ENCODE measurements at regions not wholly inside any gene's neighbourhood (a gene's known extent, or its start where the extent isn't known, plus 50 kb on each side); places are given as distances from the start of the nearest gene placed in this dataset.
"Not testable (repeated sequence)": the region's sequence is repeated elsewhere in the genome, so short reads cannot be mapped to it uniquely, and the experiment has no call there.

DNA sequence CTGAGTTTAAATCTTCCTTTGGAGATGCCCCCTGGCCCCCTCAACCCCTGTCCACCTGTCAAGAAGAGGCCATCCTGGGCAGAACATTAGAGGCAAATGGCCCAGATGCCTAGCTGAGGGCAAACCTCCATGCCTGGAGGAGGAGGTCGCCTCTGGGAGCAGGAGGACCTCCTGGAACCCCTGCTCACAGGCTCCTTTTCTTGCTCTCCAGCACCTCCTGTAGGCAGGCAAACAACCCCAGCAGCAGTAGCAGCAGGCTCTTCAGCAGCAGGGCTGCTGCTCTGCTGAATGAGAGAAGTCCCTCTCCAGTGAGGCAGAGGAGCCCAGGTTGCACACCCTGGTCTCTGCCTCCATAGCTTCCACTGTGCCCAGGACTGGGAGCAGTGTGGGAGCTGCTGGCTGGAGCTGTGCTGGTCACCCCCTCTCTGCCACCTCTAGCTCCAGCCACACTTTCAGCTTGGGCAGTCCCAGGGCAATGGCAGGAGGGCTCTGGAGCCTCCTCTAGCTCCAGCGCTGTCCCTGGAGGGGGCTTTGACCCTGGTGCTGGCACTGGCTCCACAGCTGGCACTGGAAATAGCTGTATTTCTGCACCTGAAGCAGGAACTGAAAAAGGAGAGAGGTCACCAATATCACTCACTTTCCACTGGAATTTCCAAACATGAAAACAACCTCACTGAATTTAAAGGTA is 1494.5 kb upstream of the TPTE start:
- DNase-seq, result peak; percentile 59

DNA sequence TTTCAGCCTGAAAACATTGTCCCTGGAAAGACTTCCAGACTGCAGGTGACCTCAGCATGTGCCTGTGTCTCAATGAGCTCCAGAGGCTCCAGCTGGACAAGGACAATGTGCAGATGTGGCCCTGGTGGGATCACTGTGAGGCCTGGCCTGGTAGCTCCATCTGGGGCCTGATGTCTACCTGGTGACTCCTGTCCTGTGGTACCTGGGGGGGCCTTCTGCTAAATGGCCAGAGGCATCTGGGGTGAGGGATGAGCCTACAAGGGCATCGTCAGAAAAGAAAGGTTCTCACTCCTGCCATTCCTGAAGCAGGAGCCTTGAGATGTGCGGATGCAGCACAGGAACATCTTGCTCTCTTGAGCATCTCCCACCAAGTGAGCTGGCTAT is 1494.0 kb upstream of the TPTE start:
- DNase-seq, result peak; percentile 63

- DNase-seq, result peak; percentile 68
These were observed 1492.6 kb upstream of the TPTE start for GRCh38 chr21:9028624-9029431.

DNA sequence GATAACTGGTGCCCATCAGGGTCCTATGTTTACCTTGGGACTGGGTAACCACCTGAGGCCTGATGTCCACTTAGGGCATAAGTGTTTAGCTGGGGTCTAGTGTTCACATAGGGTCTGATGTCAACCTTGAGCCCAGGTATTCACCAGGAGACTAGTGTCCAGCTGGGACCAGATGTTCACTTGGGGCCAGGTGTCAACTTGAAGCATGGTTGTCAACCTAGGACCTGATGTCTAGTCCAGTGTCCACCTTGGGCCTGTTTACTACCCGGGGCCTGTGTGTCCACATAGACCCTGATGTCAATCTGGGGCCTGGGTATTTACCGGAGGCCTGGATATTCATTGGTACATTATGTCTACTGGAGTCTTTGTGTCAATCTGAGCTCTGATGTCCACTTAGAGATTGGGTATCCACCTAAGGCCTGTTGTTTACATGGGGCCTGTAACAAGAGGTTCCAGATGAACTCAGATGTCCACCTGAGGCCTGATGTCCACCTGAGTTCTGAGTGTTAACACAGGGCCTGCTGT is 1491.2 kb upstream of the TPTE start:
- peak; percentile 63 for DNase-seq

- DNase-seq, result peak; percentile 60
These were observed 1489.7 kb upstream of the TPTE start for GRCh38 chr21:9031482-9032374.

DNA sequence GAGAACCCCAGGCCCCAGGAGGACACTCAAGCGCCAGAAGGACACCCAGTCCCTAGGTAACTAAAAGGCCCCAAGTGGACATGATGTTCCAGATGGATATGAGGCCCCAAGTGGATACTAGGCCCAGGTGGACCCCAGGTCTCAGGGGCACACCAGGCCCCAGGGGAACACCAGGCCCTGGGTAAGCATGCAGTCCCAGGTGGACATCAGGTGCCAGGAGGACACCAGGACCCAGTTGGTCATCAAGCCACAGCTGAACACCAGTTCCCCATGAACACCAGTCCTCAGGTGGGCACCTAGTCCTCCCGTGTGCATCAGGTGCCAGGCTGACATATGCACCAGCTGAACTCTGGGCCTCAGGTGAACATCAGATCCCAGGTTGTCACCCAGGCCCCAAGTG is 1488.8 kb upstream of the TPTE start:
- DNase-seq, result not testable (repeated sequence)

DNA sequence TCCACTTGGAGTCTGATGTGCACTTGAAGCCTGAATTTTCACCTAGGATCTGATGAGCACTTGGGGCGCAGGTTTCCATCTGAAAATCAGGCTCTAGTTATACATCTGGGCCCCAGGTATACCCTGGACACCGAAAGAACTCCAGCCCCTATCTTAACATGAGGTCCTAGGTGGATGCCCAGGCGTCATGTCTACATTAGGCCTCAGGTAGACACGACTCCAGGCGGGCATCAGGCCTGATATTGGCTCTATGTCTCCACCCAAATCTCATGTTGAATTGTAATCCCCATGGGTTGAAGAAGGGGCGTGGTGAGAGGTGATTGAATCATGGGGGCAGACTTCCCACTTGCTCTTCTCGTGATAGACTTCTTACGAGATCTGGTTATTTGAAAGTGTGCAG is 1488.1 kb upstream of the TPTE start:
- DNase-seq, result not testable (repeated sequence)

GRCh38 chr21:9034491-9035200 is 1486.7 kb upstream of the TPTE start:
- peak; percentile 65 for DNase-seq

- peak; percentile 61 for DNase-seq
These were observed 1486.2 kb upstream of the TPTE start for GRCh38 chr21:9035225-9035624.

DNA sequence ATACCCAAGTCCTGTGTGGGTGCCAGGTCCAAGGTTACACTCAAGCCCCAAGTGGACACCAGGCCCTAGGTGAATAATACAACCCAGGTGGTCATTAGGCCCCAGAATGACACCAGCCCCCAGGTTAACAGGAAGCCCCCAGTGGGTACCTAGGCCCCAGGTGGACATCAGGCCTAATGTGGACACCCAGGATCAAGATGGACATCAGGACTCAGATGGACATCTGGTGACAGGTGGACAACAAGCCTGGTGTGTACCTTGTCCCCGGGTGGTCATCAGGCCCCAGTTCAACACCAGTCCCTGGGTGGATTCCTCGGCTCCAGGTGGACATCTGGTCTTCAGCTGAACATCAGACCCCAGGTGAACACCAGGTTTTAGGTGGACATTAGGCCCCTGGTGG is 1485.4 kb upstream of the TPTE start:
- DNase-seq, result peak; percentile 58

DNA sequence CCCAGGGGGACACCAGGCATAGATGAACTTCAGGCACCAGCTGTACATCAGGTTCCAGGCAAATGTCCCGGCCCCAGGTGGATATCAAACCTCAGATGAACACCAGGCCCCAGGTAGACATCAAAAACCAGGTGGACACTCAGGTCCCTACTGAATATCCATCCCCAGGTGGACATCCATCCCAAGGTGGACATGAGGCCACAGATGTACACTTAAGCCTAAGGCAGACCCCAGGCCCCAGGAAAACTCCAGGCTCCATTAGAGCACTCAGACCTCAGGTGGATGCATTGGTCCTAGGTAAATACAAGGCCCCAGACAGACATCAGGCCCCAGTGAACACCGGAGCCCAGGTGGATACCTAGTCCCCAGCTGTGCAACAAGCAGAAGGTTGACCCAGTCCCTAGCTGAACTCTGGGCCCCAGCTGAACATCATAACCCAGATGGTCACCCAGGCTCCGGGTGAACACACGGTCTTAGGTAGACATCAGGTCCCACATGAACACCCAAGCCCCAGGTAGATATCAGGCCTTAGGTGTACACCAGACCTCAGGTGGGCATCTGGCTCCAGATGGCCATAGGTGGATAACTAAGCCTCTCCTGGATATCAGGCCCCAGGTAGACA is 1484.3 kb upstream of the TPTE start:
- DNase-seq, result peak; percentile 60

- peak; percentile 58 for DNase-seq
These were observed 1483.5 kb upstream of the TPTE start for GRCh38 chr21:9037588-9038544.

- peak; percentile 57 for DNase-seq
These were observed 1481.6 kb upstream of the TPTE start for GRCh38 chr21:9039520-9040365.

GRCh38 chr21:9040406-9040805 is 1481.0 kb upstream of the TPTE start:
- DNase-seq, result not testable (repeated sequence)

- peak; percentile 56 for DNase-seq
These were observed 1480.0 kb upstream of the TPTE start for GRCh38 chr21:9041175-9041948.

- peak; percentile 58 for DNase-seq
These were observed 1478.3 kb upstream of the TPTE start for GRCh38 chr21:9043089-9043488.

DNA sequence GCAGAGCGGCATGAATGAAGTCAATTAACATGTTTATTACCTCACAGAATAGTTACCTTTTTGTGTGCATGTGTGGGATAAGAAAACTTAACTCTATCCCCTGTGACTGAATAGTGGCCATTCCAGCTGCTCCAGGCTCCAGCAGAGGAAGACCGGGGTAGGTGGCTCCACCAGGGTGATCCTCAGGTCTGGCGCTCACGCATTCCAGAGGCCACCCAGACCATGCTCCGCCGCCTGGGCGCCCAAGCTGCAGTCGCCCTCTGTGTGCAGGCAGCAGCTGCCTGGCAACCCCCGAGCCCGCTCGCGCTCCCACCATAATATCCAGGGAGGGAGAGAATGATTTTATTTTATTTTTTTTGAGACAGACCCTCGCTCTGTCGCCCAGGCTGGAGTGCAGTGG is 1474.5 kb upstream of the TPTE start:
- not testable (repeated sequence) for DNase-seq

- not testable (repeated sequence) for DNase-seq
These were observed 1453.9 kb upstream of the TPTE start for GRCh38 chr21:9067515-9067914.

DNA sequence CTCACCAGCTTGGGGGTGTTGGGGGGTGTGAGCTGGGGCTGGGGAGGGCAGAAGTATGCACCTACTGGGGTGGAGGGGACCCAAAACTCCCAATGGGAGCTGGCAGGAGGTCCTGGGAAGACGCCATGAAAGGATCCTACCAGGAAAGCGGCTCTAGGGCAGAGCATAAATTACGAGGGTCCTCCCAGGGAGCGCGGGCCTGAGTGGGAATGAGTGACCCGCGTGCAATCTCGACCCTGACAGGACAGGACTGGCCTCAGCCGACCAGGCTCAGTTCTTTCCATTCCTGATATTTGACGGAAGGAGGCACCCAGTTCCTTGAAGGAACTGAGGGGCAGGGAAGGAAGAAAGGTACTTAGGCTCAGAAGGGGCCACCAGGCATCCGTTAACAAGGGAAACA is 1452.8 kb upstream of the TPTE start:
- not testable (repeated sequence) for DNase-seq
